ENCODE measurements at regions not wholly inside any gene's neighbourhood (a gene's known extent, or its start where the extent isn't known, plus 50 kb on each side); places are given as distances from the start of the nearest gene placed in this dataset.

- DNase-seq (no peak), ATAC-seq (ENCODE audit: low read depth) (no peak)
- no peak for TF ChIP-seq CTCF (IDR thresholded peaks at IDR 0.05)
- no peaks in the 10 kb centered on the region for H3K27me3 Mint-ChIP-seq
- CTCF ChIA-PET: no interaction called here
- peaks cover 12% of the 10 kb centered on the region for H3K9me3 Mint-ChIP-seq
- intact Hi-C loops (cut with micrococcal nuclease): no loop called here
- peaks cover 2% of the 10 kb centered on the region for H3K36me3 Mint-ChIP-seq (ENCODE audit: low read depth)
- H3K4me3 Mint-ChIP-seq: no peak overlapping the region
- H3K27ac Mint-ChIP-seq: no peak overlapping the region
- H3K4me1 Mint-ChIP-seq: no peaks in the 10 kb centered on the region
- POLR2A ChIA-PET: no interaction called here
Measured at GRCh38 chr18:56030060-56030459, 442.1 kb upstream of the TCF4 start.

GRCh38 chr18:56028514-56028913, 440.5 kb upstream of the TCF4 start:
- TF ChIP-seq CTCF (IDR thresholded peaks at IDR 0.05): no peak
- Mint-ChIP-seq H3K36me3 (ENCODE audit: low read depth) (no peaks in the 10 kb centered on the region), H3K27me3 (no peaks in the 10 kb centered on the region), H3K4me3 (no peak overlapping the region), H3K9me3 (peaks cover 7% of the 10 kb centered on the region), H3K27ac (no peak overlapping the region), H3K4me1 (no peaks in the 10 kb centered on the region)
- ChIA-PET POLR2A (interaction anchor here (0.7 kb wide), 1 partner anchor 457 kb away, joined by 4 read pairs; no protein-coding TSS in a partner anchor), CTCF (interaction anchor here (0.5 kb wide), 1 partner anchor 399 kb away, joined by 3 read pairs; no protein-coding TSS in a partner anchor)
- no peak for ATAC-seq (ENCODE audit: low read depth)
- DNase-seq: no peak
- intact Hi-C loops (cut with micrococcal nuclease): no loop called here

- intact Hi-C loops (cut with micrococcal nuclease): no loop called here
- Mint-ChIP-seq H3K4me3 (no peak overlapping the region), H3K27ac (no peak overlapping the region), H3K9me3 (no peaks in the 10 kb centered on the region), H3K36me3 (ENCODE audit: low read depth) (no peaks in the 10 kb centered on the region), H3K27me3 (no peaks in the 10 kb centered on the region), H3K4me1 (no peaks in the 10 kb centered on the region)
- no peak for DNase-seq
- CTCF ChIA-PET: no interaction called here
- no peak for TF ChIP-seq CTCF (IDR thresholded peaks at IDR 0.05)
- no peak for ATAC-seq (ENCODE audit: low read depth)
- POLR2A ChIA-PET: no interaction called here
Measured at GRCh38 chr18:56026509-56026908, 438.5 kb upstream of the TCF4 start.

GRCh38 chr18:56021809-56022195, 433.8 kb upstream of the TCF4 start:
- peaks cover 5% of the 10 kb centered on the region for H3K9me3 Mint-ChIP-seq
- no peak for TF ChIP-seq CTCF (IDR thresholded peaks at IDR 0.05)
- H3K27me3 Mint-ChIP-seq: no peaks in the 10 kb centered on the region
- ChIA-PET CTCF (no interaction called here), POLR2A (interaction anchor here (0.7 kb wide), 1 partner anchor 69 kb away, joined by 3 read pairs; no protein-coding TSS in a partner anchor)
- intact Hi-C loops (cut with micrococcal nuclease): no loop called here
- ATAC-seq (ENCODE audit: low read depth) (no peak), DNase-seq (no peak)
- H3K4me3 Mint-ChIP-seq: no peak overlapping the region
- peaks cover 12% of the 10 kb centered on the region for H3K4me1 Mint-ChIP-seq
- no peaks in the 10 kb centered on the region for H3K36me3 Mint-ChIP-seq (ENCODE audit: low read depth)
- no peak overlapping the region for H3K27ac Mint-ChIP-seq

- POLR2A ChIA-PET: interaction anchor here (0.7 kb wide), 1 partner anchor 69 kb away, joined by 3 read pairs; no protein-coding TSS in a partner anchor
- no peak overlapping the region for H3K27ac Mint-ChIP-seq
- H3K9me3 Mint-ChIP-seq: peaks cover 5% of the 10 kb centered on the region
- intact Hi-C loops (cut with micrococcal nuclease): no loop called here
- CTCF ChIA-PET: no interaction called here
- H3K27me3 Mint-ChIP-seq: no peaks in the 10 kb centered on the region
- H3K4me1 Mint-ChIP-seq: peaks cover 12% of the 10 kb centered on the region
- H3K36me3 Mint-ChIP-seq (ENCODE audit: low read depth): no peaks in the 10 kb centered on the region
- ATAC-seq (ENCODE audit: low read depth): no peak
- no peak for DNase-seq
- no peak overlapping the region for H3K4me3 Mint-ChIP-seq
- TF ChIP-seq CTCF (IDR thresholded peaks at IDR 0.05): no peak
Measured at GRCh38 chr18:56021136-56021808, 433.3 kb upstream of the TCF4 start.

Data from activated B cell treated with CpG ODN at 0.5 μM for 24 hours (primary cell).